Cardiac muscle cell (in vitro differentiated cells and primary cell): ENCODE measurements at regions not wholly inside any gene's neighbourhood (a gene's known extent, or its start where the extent isn't known, plus 50 kb on each side); places are given as distances from the start of the nearest gene placed in this dataset.

Experiments used
- DNase-seq, 2 donors: peaks; one replicate each; pipeline versions ENCODE4 v3.0.0 to v3.0.0-alpha.2; 2010 to 2017; ENCODE audit warnings: low read depth in 1 of 2, low spot score in 1 of 2
- H3K27ac ChIP-seq: fragments of 200-600 bp; sonication (generic); 2 replicates; pipeline ENCODE4 v1.5.1; 2016
- H3K27me3 ChIP-seq: fragments of 200-600 bp; sonication (generic); 2 replicates; pipeline ENCODE4 v1.6.0; 2016; ENCODE audit warnings: control low read depth
- H3K36me3 ChIP-seq: fragments of 200-600 bp; sonication (generic); 2 replicates; pipeline ENCODE4 v1.5.1; 2016; ENCODE audit warnings: control low read depth
- H3K4me1 ChIP-seq: fragments of 200-600 bp; sonication (generic); 2 replicates; pipeline ENCODE4 v1.8.1; 2017; ENCODE audit warnings: low read depth, mild to moderate bottlenecking, mixed run types
- H3K4me3 ChIP-seq: fragments of 200-600 bp; sonication (generic); 2 replicates; pipeline ENCODE4 v1.5.1; 2016; ENCODE audit warnings: mild to moderate bottlenecking
- H3K9me3 ChIP-seq: fragments of 200-600 bp; sonication (generic); 2 replicates; pipeline ENCODE4 v1.5.1; 2017; ENCODE audit warnings: low read depth, mild to moderate bottlenecking, control low read depth
- TF ChIP-seq, protein P1 (sequence below): IDR thresholded peaks from 2 replicates; pipeline ENCODE4 v1.5.1; 2012; ENCODE audit warnings: low read depth, mild to moderate bottlenecking, low read length

DNA sequence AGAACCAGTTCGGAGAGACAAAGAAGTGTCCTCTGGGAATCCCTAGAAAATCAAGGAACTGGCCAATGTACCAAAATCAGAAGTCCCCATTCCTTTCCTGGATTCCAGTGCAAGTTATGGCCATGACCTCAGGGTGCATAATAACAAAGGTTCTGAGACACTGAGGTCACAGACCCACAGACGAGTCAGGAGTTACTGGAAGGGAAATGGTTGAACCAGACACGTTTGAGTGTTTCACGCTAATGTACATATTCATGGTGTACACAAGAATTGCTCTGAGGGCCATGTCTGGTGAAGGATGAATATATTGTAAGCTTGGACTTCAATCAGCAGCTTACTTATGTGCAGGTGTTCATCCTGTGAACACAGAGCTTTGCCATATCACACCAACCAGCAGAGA is 58.6 kb upstream of the KLHL29 start:
- no peak overlapping the region for H3K4me3 ChIP-seq
- no peak for DNase-seq
- peaks cover 7% of the 10 kb centered on the region for H3K4me1 ChIP-seq
- no peaks in the 10 kb centered on the region for H3K36me3 ChIP-seq
- TF ChIP-seq, protein P1, sequence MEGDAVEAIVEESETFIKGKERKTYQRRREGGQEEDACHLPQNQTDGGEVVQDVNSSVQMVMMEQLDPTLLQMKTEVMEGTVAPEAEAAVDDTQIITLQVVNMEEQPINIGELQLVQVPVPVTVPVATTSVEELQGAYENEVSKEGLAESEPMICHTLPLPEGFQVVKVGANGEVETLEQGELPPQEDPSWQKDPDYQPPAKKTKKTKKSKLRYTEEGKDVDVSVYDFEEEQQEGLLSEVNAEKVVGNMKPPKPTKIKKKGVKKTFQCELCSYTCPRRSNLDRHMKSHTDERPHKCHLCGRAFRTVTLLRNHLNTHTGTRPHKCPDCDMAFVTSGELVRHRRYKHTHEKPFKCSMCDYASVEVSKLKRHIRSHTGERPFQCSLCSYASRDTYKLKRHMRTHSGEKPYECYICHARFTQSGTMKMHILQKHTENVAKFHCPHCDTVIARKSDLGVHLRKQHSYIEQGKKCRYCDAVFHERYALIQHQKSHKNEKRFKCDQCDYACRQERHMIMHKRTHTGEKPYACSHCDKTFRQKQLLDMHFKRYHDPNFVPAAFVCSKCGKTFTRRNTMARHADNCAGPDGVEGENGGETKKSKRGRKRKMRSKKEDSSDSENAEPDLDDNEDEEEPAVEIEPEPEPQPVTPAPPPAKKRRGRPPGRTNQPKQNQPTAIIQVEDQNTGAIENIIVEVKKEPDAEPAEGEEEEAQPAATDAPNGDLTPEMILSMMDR: no peak
- no peaks in the 10 kb centered on the region for H3K9me3 ChIP-seq
- H3K27me3 ChIP-seq: peaks cover 8% of the 10 kb centered on the region
- no peak overlapping the region for H3K27ac ChIP-seq

DNA sequence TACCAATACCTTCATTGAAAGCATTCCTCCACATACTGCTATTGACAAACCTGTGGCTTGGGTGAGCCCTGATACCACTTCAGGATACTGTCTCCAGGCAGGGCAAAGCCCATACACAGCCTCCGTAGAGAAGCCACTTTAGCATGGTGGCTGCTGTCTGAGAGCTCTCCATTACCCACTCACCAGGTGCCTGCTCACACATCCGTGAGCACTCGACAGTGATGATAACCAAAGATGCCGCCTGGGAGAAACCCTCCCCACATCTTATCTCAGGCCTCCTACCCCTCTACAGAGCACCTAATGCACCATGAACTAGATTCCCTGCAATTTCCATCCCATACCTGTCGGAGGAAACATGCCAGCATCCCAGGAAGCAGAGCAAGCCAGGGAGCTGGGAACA is 57.6 kb upstream of the KLHL29 start:
- DNase-seq: peak in 1 of 2 donors; percentile 18
- no peak overlapping the region for H3K27ac ChIP-seq
- peaks cover 7% of the 10 kb centered on the region for H3K4me1 ChIP-seq
- TF ChIP-seq, protein P1: no peak
- peaks cover 13% of the 10 kb centered on the region for H3K27me3 ChIP-seq
- no peaks in the 10 kb centered on the region for H3K9me3 ChIP-seq
- no peak overlapping the region for H3K4me3 ChIP-seq
- no peaks in the 10 kb centered on the region for H3K36me3 ChIP-seq

DNA sequence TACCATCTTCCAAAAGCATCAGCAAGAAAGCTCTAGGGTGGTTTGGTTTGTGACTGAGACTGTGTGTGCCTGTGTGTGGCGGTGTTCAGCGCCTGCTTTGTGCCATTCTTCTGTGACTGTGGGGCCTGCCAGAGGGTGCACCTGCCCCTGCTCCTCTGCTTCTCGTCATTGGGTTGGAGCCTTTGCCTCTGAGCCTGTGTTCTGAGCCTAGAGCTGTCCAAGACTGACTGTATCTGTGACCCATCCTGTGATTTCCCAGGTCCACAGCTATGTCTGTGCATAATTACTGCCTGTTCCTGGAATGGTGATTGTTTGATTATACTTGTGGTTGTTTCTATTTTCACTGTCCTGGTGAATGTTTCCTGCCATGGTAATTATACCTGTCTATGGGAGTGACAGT is 57.1 kb upstream of the KLHL29 start:
- H3K9me3 ChIP-seq: no peaks in the 10 kb centered on the region
- H3K36me3 ChIP-seq: no peaks in the 10 kb centered on the region
- TF ChIP-seq, protein P1: no peak
- DNase-seq: peak in 1 of 2 donors; percentile 34
- peaks cover 13% of the 10 kb centered on the region for H3K27me3 ChIP-seq
- H3K4me3 ChIP-seq: no peak overlapping the region
- H3K4me1 ChIP-seq: peaks cover 7% of the 10 kb centered on the region
- H3K27ac ChIP-seq: no peak overlapping the region

DNA sequence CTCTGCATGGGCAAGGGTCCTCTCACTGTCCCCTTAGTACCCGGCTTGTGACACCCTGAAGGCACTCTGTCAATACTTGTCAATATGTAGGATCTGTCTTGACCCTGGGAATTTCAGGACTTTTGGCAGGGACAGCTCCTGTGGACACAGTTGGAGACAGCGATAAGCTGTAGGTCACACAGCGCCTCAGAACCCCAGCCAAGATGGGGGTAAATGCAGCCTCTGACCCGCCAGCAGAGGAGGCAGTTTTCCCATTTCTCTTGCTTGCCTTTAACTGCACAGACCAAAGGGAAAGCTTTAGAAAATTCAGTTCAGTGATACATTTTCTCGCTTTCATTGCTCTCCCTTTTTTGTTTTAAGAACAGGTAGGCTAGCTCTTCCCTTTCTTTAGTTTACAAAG is 54.8 kb upstream of the KLHL29 start:
- Histone ChIP-seq H3K4me1 (peaks cover 24% of the 10 kb centered on the region), H3K27ac (no peak overlapping the region), H3K27me3 (peaks cover 13% of the 10 kb centered on the region), H3K36me3 (no peaks in the 10 kb centered on the region), H3K9me3 (no peaks in the 10 kb centered on the region), H3K4me3 (no peak overlapping the region)
- DNase-seq: peak; percentile 28 to 60
- TF ChIP-seq, protein P1: peak; percentile 20
